H1 (cell line): ENCODE measurements at regions not wholly inside any gene's neighbourhood (a gene's known extent, or its start where the extent isn't known, plus 50 kb on each side); places are given as distances from the start of the nearest gene placed in this dataset.

Experiments
- CTCF ChIA-PET: fragments of 300-600 bp; sonication (Branson Sonifier 250); formaldehyde crosslinking; loops from one replicate; lab custom pipeline; 2021; ENCODE audit not compliant: partially characterized antibody; lab: Charles Lee
- POLR2A ChIA-PET: fragments of 300-600 bp; sonication (Branson Sonifier 250); formaldehyde crosslinking; loops from one replicate; lab custom pipeline; 2021; ENCODE audit warnings: inconsistent platforms; ENCODE audit not compliant: partially characterized antibody; lab: Charles Lee
- DNase-seq, 2 experiments: peaks; one replicate each; pipeline versions ENCODE4 v3.0.0 to v3.0.0-alpha.2; 2010 to 2022; ENCODE audit warnings: low spot score in 2 of 2, low read depth in 1 of 2, mixed read lengths in 1 of 2
- FAIRE-seq: peaks from 2 replicates; lab custom pipeline; 2011; peaks lifted over from hg19 to GRCh38; lab: Jason Lieb, UNC
- H2AFZ ChIP-seq: 2 replicates; pipeline ENCODE4 v1.8.1; 2012; ENCODE audit warnings: low read length, inconsistent platforms
- H2AK5ac ChIP-seq: 2 replicates; pipeline ENCODE4 v1.6.1; 2013; ENCODE audit warnings: low read depth, low read length
- H2BK120ac ChIP-seq: replicated peaks from 2 replicates; pipeline ENCODE3; 2013; ENCODE audit warnings: low read depth, low read length, inconsistent platforms
- H2BK12ac ChIP-seq: 2 replicates; pipeline ENCODE4 v1.6.1; 2013; ENCODE audit warnings: low read depth, low read length
- H2BK15ac ChIP-seq: 2 replicates; pipeline ENCODE4 v1.6.1; 2013; ENCODE audit warnings: low read length
- H2BK20ac ChIP-seq: 2 replicates; pipeline ENCODE4 v1.6.1; 2013; ENCODE audit warnings: low read length
- H2BK5ac ChIP-seq: 2 replicates; pipeline ENCODE4 v1.6.1; 2013; ENCODE audit warnings: low read depth, low read length
- H3K14ac ChIP-seq: 2 replicates; pipeline ENCODE4 v1.6.1; 2013; ENCODE audit warnings: inconsistent platforms; ENCODE audit not compliant: insufficient read length
- H3K18ac ChIP-seq: 2 replicates; pipeline ENCODE4 v1.6.1; 2013; ENCODE audit warnings: low read length; ENCODE audit errors: extremely low read depth
- H3K23ac ChIP-seq: 2 replicates; pipeline ENCODE4 v1.6.1; 2013; ENCODE audit warnings: inconsistent platforms; ENCODE audit not compliant: insufficient read length
- H3K23me2 ChIP-seq: 2 replicates; pipeline ENCODE4 v1.6.1; 2013; ENCODE audit warnings: low read depth, low read length
- H3K27ac ChIP-seq: 2 replicates; pipeline ENCODE4 v1.6.1; 2011; ENCODE audit warnings: low read depth, low read length, inconsistent platforms
- H3K27me3 ChIP-seq, 4 experiments: replicated peaks in 1 of 4; 1 replicate in 1 of 4; 2 replicates in 3 of 4; pipeline versions ENCODE4 v1.6.1 to v1.8.1; 2011 to 2013; ENCODE audit warnings: low read length in 3 of 4, mild to moderate bottlenecking in 3 of 4, inconsistent platforms in 2 of 4, mixed read lengths in 2 of 4, moderate library complexity in 1 of 4; ENCODE audit not compliant: control insufficient read depth in 3 of 4, insufficient read depth in 3 of 4; ENCODE audit errors: extremely low read depth in 1 of 4
- H3K36me3 ChIP-seq, 4 experiments: 2 replicates each; pipeline versions ENCODE4 v1.6.1 to v1.8.1; 2011 to 2013; ENCODE audit warnings: mild to moderate bottlenecking in 4 of 4, low read length in 3 of 4, moderate library complexity in 2 of 4, control low read depth in 1 of 4, inconsistent platforms in 1 of 4; ENCODE audit not compliant: insufficient read depth in 4 of 4, control insufficient read depth in 2 of 4
- H3K4ac ChIP-seq: replicated peaks from 2 replicates; pipeline ENCODE3; 2013; ENCODE audit warnings: low read length, low read depth, mixed read lengths, inconsistent platforms; ENCODE audit not compliant: insufficient read length
- H3K4me1 ChIP-seq, 4 experiments: replicated peaks in 1 of 4; 1 replicate in 1 of 4; 2 replicates in 3 of 4; pipeline versions ENCODE4 v1.6.1 to v1.8.1; 2011 to 2013; ENCODE audit warnings: low read length in 3 of 4, inconsistent platforms in 2 of 4, mixed read lengths in 1 of 4; ENCODE audit not compliant: insufficient read depth in 4 of 4, control insufficient read depth in 3 of 4
- H3K4me2 ChIP-seq, 2 experiments: 2 replicates each; pipeline versions ENCODE4 v1.6.1 to v1.8.1; 2011 to 2013; ENCODE audit warnings: low read depth in 2 of 2, low read length in 2 of 2, control low read depth in 1 of 2, inconsistent platforms in 1 of 2, mild to moderate bottlenecking in 1 of 2; ENCODE audit not compliant: insufficient read depth in 1 of 2
- H3K4me3 ChIP-seq, 4 experiments: fragments of 200-600, 300-600 bp in 1 of 4; sonication (generic), shearing (Covaris generic), sonication (Bioruptor Twin) in 1 of 4; 2 replicates each; pipeline versions ENCODE4 v1.5.1 to v1.8.1; 2011 to 2016; ENCODE audit warnings: low read length in 4 of 4, low read depth in 3 of 4, control low read depth in 2 of 4, inconsistent platforms in 2 of 4, mild to moderate bottlenecking in 2 of 4, mixed read lengths in 1 of 4, moderate library complexity in 1 of 4; ENCODE audit not compliant: insufficient read depth in 2 of 4; ENCODE audit errors: extremely low read depth in 1 of 4
- H3K56ac ChIP-seq: replicated peaks from 2 replicates; pipeline ENCODE3; 2013; ENCODE audit warnings: low read depth, mild to moderate bottlenecking, mixed read lengths, low read length, inconsistent platforms; ENCODE audit not compliant: insufficient read length
- H3K79me1 ChIP-seq: 2 replicates; pipeline ENCODE4 v1.6.1; 2013; ENCODE audit warnings: low read depth, low read length, control low read depth
- H3K79me2 ChIP-seq, 2 experiments: 2 replicates each; pipeline versions ENCODE4 v1.6.1 to v1.8.1; 2012 to 2013; ENCODE audit warnings: low read length in 2 of 2, mild to moderate bottlenecking in 2 of 2, inconsistent platforms in 1 of 2; ENCODE audit not compliant: insufficient read depth in 2 of 2, control insufficient read depth in 1 of 2
- H3K9ac ChIP-seq, 4 experiments: replicated peaks in 1 of 4; 1 replicate in 1 of 4; 2 replicates in 3 of 4; pipeline versions ENCODE4 v1.6.1 to v1.8.1; 2011 to 2013; ENCODE audit warnings: low read depth in 3 of 4, low read length in 3 of 4, control low read depth in 2 of 4, mild to moderate bottlenecking in 2 of 4, moderate library complexity in 2 of 4, inconsistent platforms in 1 of 4; ENCODE audit errors: extremely low read depth in 1 of 4
- H3K9me3 ChIP-seq, 2 experiments: 2 replicates each; pipeline versions ENCODE4 v1.6.1 to v1.8.1; 2012 to 2013; ENCODE audit warnings: mild to moderate bottlenecking in 2 of 2, moderate library complexity in 2 of 2, control low read depth in 1 of 2, inconsistent platforms in 1 of 2, low read depth in 1 of 2, low read length in 1 of 2, mixed read lengths in 1 of 2; ENCODE audit not compliant: insufficient read depth in 2 of 2
- H4K20me1 ChIP-seq, 2 experiments: replicated peaks in 1 of 2; 2 replicates each; pipeline versions ENCODE3 to v1.8.1; 2011 to 2013; ENCODE audit warnings: inconsistent platforms in 2 of 2, low read length in 2 of 2, mild to moderate bottlenecking in 1 of 2; ENCODE audit not compliant: insufficient read depth in 2 of 2, control insufficient read depth in 1 of 2
- H4K5ac ChIP-seq: 2 replicates; pipeline ENCODE4 v1.6.1; 2013; ENCODE audit warnings: low read length, low read depth, mixed read lengths, inconsistent platforms; ENCODE audit not compliant: insufficient read length
- H4K8ac ChIP-seq: 2 replicates; pipeline ENCODE4 v1.8.0; 2013; ENCODE audit warnings: mild to moderate bottlenecking, moderate library complexity, low read length, inconsistent platforms; ENCODE audit not compliant: insufficient read depth; ENCODE audit errors: extremely low read depth
- H4K91ac ChIP-seq: replicated peaks from 2 replicates; pipeline ENCODE3; 2013; ENCODE audit warnings: low read length, mixed read lengths, inconsistent platforms; ENCODE audit not compliant: insufficient read length
- ASH2L ChIP-seq: fragments of 200-600, 300-600 bp; sonication (generic); IDR thresholded peaks from one replicate; pipeline ENCODE4 v1.7.1; 2017; ENCODE audit warnings: low read length
- BACH1 ChIP-seq: IDR thresholded peaks from 2 replicates; pipeline ENCODE4 v1.6.1; 2012; ENCODE audit warnings: low read length, improper control_type of control experiment
- BCL11A ChIP-seq, 2 experiments: IDR thresholded peaks; one replicate each; pipeline ENCODE4 v1.6.1; 2011; ENCODE audit warnings: low read depth in 2 of 2, low read length in 2 of 2, mild to moderate bottlenecking in 2 of 2
- EGR1 ChIP-seq: IDR thresholded peaks from 2 replicates; pipeline ENCODE4 v1.6.1; 2011; ENCODE audit warnings: low read depth, low read length, borderline replicate concordance
- EP300 ChIP-seq, 2 experiments: IDR thresholded peaks; 1 replicate in 1 of 2; 2 replicates in 1 of 2; pipeline ENCODE4 v1.6.1; 2011 to 2012; ENCODE audit warnings: low read depth in 2 of 2, low read length in 2 of 2, mild to moderate bottlenecking in 2 of 2, borderline replicate concordance in 1 of 2, inconsistent platforms in 1 of 2, moderate library complexity in 1 of 2
- FOSL1 ChIP-seq: IDR thresholded peaks from 2 replicates; pipeline ENCODE4 v1.6.1; 2011; ENCODE audit warnings: mild to moderate bottlenecking, low read depth, low read length, moderate library complexity; ENCODE audit not compliant: insufficient read depth
- HDAC6 ChIP-seq: IDR thresholded peaks from one replicate; pipeline ENCODE4 v1.7.1; 2012; ENCODE audit warnings: low read depth, mild to moderate bottlenecking, inconsistent platforms, low read length, moderate library complexity
- MAFK ChIP-seq: IDR thresholded peaks from 2 replicates; pipeline ENCODE4 v1.6.1; 2012; ENCODE audit warnings: low read depth, mild to moderate bottlenecking, improper control_type of control experiment, low read length
- POLR2AphosphoS5 ChIP-seq: IDR thresholded peaks from 2 replicates; pipeline ENCODE4 v1.6.1; 2011; ENCODE audit warnings: low read depth, low read length
- POU5F1 ChIP-seq: IDR thresholded peaks from 2 replicates; pipeline ENCODE4 v1.6.1; 2011; ENCODE audit warnings: low read depth, mild to moderate bottlenecking, low read length, moderate library complexity
- RBBP5 ChIP-seq: IDR thresholded peaks from 2 replicates; pipeline ENCODE4 v1.7.1; 2012; ENCODE audit warnings: low read depth, mild to moderate bottlenecking, inconsistent platforms, low read length, moderate library complexity, borderline replicate concordance
- SAP30 ChIP-seq: fragments of 300-600 bp; sonication (generic); IDR thresholded peaks from 2 replicates; pipeline ENCODE4 v1.7.1; 2012; ENCODE audit warnings: low read length, moderate library complexity, mild to moderate bottlenecking, inconsistent platforms; ENCODE audit not compliant: insufficient read depth, insufficient replicate concordance
- SIN3A ChIP-seq, 2 experiments: IDR thresholded peaks in 1 of 2; conservative IDR thresholded peaks in 1 of 2; 2 replicates each; pipeline ENCODE4 v1.6.1; 2011 to 2012; ENCODE audit warnings: low read length in 2 of 2, improper control_type of control experiment in 1 of 2, low read depth in 1 of 2, mild to moderate bottlenecking in 1 of 2
- SP2 ChIP-seq: IDR thresholded peaks from 2 replicates; pipeline ENCODE4 v1.6.1; 2012; ENCODE audit warnings: mild to moderate bottlenecking, low read length, inconsistent platforms
- TCF12 ChIP-seq: IDR thresholded peaks from 2 replicates; pipeline ENCODE4 v1.6.1; 2011; ENCODE audit warnings: low read depth, mild to moderate bottlenecking, low read length
- TEAD4 ChIP-seq: IDR thresholded peaks from 2 replicates; pipeline ENCODE4 v1.6.1; 2012; ENCODE audit warnings: low read depth, low read length, inconsistent platforms, mixed read lengths
- WGBS, 2 experiments: shearing (Covaris generic) in 1 of 2; methylation state at CpG; one replicate each; pipeline versions ENCODE4 v1.1.6 to v1.1.7; 2013 to 2015; ENCODE audit warnings: low lambda C conversion rate in 2 of 2, mixed read lengths in 2 of 2, inconsistent platforms in 1 of 2, low coverage in 1 of 2, missing lambda C conversion rate in 1 of 2; ENCODE audit not compliant: insufficient replicate concordance in 2 of 2, insufficient coverage in 1 of 2, insufficient read length in 1 of 2; ENCODE audit errors: extremely low coverage in 1 of 2, missing lambda C conversion rate in 1 of 2; 5-methylcytosine and 5-hydroxymethylcytosine counted together

DNA sequence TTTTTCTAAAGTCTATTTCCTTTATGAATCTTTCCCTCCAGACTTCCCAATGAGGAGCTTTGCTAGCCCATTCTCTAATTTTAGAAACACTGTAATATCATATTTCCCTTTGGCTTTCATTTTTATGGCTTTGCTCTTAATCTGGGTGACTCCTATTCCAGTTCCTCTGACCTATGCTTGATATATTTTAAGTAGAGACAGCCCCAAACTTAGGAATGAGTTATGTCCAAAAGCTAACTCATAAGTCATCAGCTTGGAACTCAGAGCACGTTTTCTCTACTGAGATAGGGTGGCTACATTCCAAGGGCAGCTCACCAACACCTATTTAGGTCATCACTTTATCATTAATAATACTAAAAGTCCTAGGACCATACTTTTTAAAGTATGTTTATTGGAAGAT lies 77.8 kb downstream of the OR13H1 start:
- no peak overlapping the region for H2AFZ ChIP-seq
- ChIA-PET CTCF (interaction anchor here (0.7 to 1.7 kb wide), 2 partner anchors 291 to 358 kb away, joined by 3 read pairs; no protein-coding TSS in a partner anchor), POLR2A (no interaction called here)

More for the DNA sequence above, 77.8 kb downstream of the OR13H1 start:
- no peak overlapping the region for H3K23ac ChIP-seq
- H3K27ac ChIP-seq, result no peak overlapping the region
- no peak for FAIRE-seq
- no peak overlapping the region for H3K9ac ChIP-seq
- TF ChIP-seq EP300 (IDR thresholded peaks at IDR 0.05; ENCODE audit: borderline replicate concordance in 1 of 2, low read depth in 2 of 2, low read length in 2 of 2) (no peak), POLR2AphosphoS5 (no peak), SIN3A (conservative IDR thresholded peaks at IDR 0.05 in 1 of 2, IDR thresholded peaks at IDR 0.05 in 1 of 2; ENCODE audit: low read depth in 1 of 2, low read length in 2 of 2) (no peak), TCF12 (no peak), TEAD4 (no peak), FOSL1 (no peak), MAFK (no peak), HDAC6 (no peak), BACH1 (no peak), POU5F1 (no peak), SAP30 (no peak), SP2 (no peak), BCL11A (IDR thresholded peaks at IDR 0.05; ENCODE audit: low read depth in 2 of 2, low read length in 2 of 2) (no peak), ASH2L (no peak), EGR1 (no peak), RBBP5 (no peak)
- TF ChIP-seq, all 59 proteins: peak for 0
- no peaks in the 10 kb centered on the region for H3K79me1 ChIP-seq
- no peak overlapping the region for H3K4ac ChIP-seq
- no peak for DNase-seq
- no peak overlapping the region for H2BK5ac ChIP-seq
- H3K9me3 ChIP-seq, result no peaks in the 10 kb centered on the region
- H2BK20ac ChIP-seq, result no peak overlapping the region
- H3K18ac ChIP-seq, result no peak overlapping the region
- 82% methylated on average over 1 of the region's 1 CpG; no CpG with 5 or more reads in 1 of the 2 experiments for whole genome bisulfite sequencing, 2 experiments
- no peaks in the 10 kb centered on the region for H3K79me2 ChIP-seq
- no peak overlapping the region for H2BK120ac ChIP-seq
- H3K27me3 ChIP-seq, result no peaks in the 10 kb centered on the region
- no peak overlapping the region for H2BK15ac ChIP-seq
- no peak overlapping the region for H4K5ac ChIP-seq
- no peak overlapping the region for H3K4me2 ChIP-seq
- H3K14ac ChIP-seq, result no peak overlapping the region
- H4K20me1 ChIP-seq, result no peaks in the 10 kb centered on the region
- H3K4me1 ChIP-seq, result no peaks in the 10 kb centered on the region
- H3K23me2 ChIP-seq, result no peaks in the 10 kb centered on the region
- no peak overlapping the region for H2AK5ac ChIP-seq
- H3K36me3 ChIP-seq, result no peaks in the 10 kb centered on the region
- no peak overlapping the region for H2BK12ac ChIP-seq
- H3K4me3 ChIP-seq, result no peak overlapping the region
- no peak overlapping the region for H3K56ac ChIP-seq
- H4K8ac ChIP-seq, result no peak overlapping the region
- no peak overlapping the region for H4K91ac ChIP-seq
